RWPE1 (cell line): ENCODE measurements at regions not wholly inside any gene's neighbourhood (a gene's known extent, or its start where the extent isn't known, plus 50 kb on each side); places are given as distances from the start of the nearest gene placed in this dataset.

Experiments
- CTCF ChIA-PET: fragments of 350-600 bp; sonication (Branson Sonifier 250); formaldehyde crosslinking; extraction: SDS; loops from one replicate; lab custom pipeline; 2021; lab: Yijun Ruan, JAX
- POLR2A ChIA-PET: fragments of 400-600 bp; formaldehyde crosslinking; extraction: SDS; loops from one replicate; lab custom pipeline; 2020; ENCODE audit warnings: antibody characterized with exemption; ENCODE audit not compliant: low non-redundant PET; lab: Yijun Ruan, JAX
- DNase-seq: peaks from one replicate; pipeline ENCODE4 v3.0.0; 2012; ENCODE audit warnings: low spot score
- H3K27ac ChIP-seq: fragments of 450-650 bp; 2 replicates; pipeline ENCODE4 v1.5.1; 2017
- CTCF ChIP-seq: fragments of 450-650 bp; conservative IDR thresholded peaks from 2 replicates; pipeline ENCODE4 v1.5.1; 2017; ENCODE audit warnings: low read depth, mild to moderate bottlenecking

- no peak for TF ChIP-seq CTCF
These were observed 345.1 kb upstream of the PTPRD start for GRCh38 chr9:10957878-10958277.

GRCh38 chr9:10961883-10962282, 349.1 kb upstream of the PTPRD start:
- TF ChIP-seq CTCF = no peak
- ChIA-PET POLR2A (no interaction called here), CTCF (no interaction called here)
- H3K27ac ChIP-seq = no peak overlapping the region
- no peak for DNase-seq

More at GRCh38 chr9:10957878-10958277, 345.1 kb upstream of the PTPRD start:
- CTCF ChIA-PET = interaction anchor here (0.6 kb wide), 1 partner anchor 590 kb away, joined by 3 read pairs; no protein-coding TSS in a partner anchor
- POLR2A ChIA-PET = no interaction called here
- DNase-seq = no peak
- H3K27ac ChIP-seq = no peak overlapping the region

- POLR2A ChIA-PET = no interaction called here
- CTCF ChIA-PET = no interaction called here
- no peak for TF ChIP-seq CTCF
- H3K27ac ChIP-seq = no peak overlapping the region
- no peak for DNase-seq
These were observed 370.4 kb upstream of the PTPRD start for GRCh38 chr9:10983251-10983650.

GRCh38 chr9:10999646-11000045, 386.8 kb upstream of the PTPRD start:
- POLR2A ChIA-PET = no interaction called here
- DNase-seq = no peak
- CTCF ChIA-PET = interaction anchor here (0.5 kb wide), 1 partner anchor 190 kb away, joined by 3 read pairs; no protein-coding TSS in a partner anchor
- no peak overlapping the region for H3K27ac ChIP-seq
- TF ChIP-seq CTCF = no peak

GRCh38 chr9:11001546-11001945, 388.7 kb upstream of the PTPRD start:
- ChIA-PET CTCF (no interaction called here), POLR2A (no interaction called here)
- no peak for TF ChIP-seq CTCF
- DNase-seq = no peak
- H3K27ac ChIP-seq = no peak overlapping the region

- ChIA-PET CTCF (no interaction called here), POLR2A (no interaction called here)
- no peak for TF ChIP-seq CTCF
- H3K27ac ChIP-seq = no peak overlapping the region
- no peak for DNase-seq
These were observed 389.9 kb upstream of the PTPRD start for GRCh38 chr9:11002705-11003104.
